ENCODE measurements at regions not wholly inside any gene's neighbourhood (a gene's known extent, or its start where the extent isn't known, plus 50 kb on each side); places are given as distances from the start of the nearest gene placed in this dataset.

- no peak for DNase-seq (ENCODE audit: low read depth, low spot score)
These were observed 76.1 kb downstream of the SLC25A47 start for GRCh38 chr14:100399052-100399849.

DNA sequence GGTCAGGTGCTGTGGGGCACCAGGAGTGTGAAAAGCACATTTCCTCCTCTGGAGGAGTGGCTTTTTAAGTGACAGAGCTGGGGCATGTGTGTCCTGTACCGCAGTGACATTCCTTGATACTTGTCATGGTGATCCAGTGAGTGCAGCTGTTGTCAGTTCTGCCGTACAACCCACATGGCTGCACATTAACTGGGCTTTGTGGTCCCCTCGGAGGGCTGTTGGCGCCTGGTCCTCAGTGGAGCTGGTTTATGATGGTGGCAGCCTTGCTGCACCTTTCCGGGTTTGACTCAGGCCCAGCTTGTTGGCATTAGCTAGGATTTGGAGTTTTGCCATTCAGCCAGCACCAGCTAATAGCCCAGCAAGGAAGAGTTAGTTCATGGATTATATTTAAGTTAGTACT, 77.0 kb downstream of the SLC25A47 start:
- DNase-seq (ENCODE audit: low read depth, low spot score): no peak

- DNase-seq (ENCODE audit: low read depth, low spot score): no peak
These were observed 78.0 kb downstream of the SLC25A47 start for GRCh38 chr14:100401031-100401692.

GRCh38 chr14:100401792-100402191, 78.7 kb downstream of the SLC25A47 start:
- DNase-seq (ENCODE audit: low read depth, low spot score): no peak

GRCh38 chr14:100402631-100403030, 79.5 kb downstream of the SLC25A47 start:
- no peak for DNase-seq (ENCODE audit: low read depth, low spot score)

GRCh38 chr14:100403105-100403504, 80.0 kb downstream of the SLC25A47 start:
- no peak for DNase-seq (ENCODE audit: low read depth, low spot score)

- no peak for DNase-seq (ENCODE audit: low read depth, low spot score)
These were observed 80.7 kb downstream of the SLC25A47 start for GRCh38 chr14:100403802-100404365.

- DNase-seq (ENCODE audit: low read depth, low spot score): no peak
These were observed 81.3 kb downstream of the SLC25A47 start for GRCh38 chr14:100404419-100404818.

- DNase-seq (ENCODE audit: low read depth, low spot score): no peak
These were observed 82.8 kb downstream of the SLC25A47 start for GRCh38 chr14:100405760-100406455.

DNA sequence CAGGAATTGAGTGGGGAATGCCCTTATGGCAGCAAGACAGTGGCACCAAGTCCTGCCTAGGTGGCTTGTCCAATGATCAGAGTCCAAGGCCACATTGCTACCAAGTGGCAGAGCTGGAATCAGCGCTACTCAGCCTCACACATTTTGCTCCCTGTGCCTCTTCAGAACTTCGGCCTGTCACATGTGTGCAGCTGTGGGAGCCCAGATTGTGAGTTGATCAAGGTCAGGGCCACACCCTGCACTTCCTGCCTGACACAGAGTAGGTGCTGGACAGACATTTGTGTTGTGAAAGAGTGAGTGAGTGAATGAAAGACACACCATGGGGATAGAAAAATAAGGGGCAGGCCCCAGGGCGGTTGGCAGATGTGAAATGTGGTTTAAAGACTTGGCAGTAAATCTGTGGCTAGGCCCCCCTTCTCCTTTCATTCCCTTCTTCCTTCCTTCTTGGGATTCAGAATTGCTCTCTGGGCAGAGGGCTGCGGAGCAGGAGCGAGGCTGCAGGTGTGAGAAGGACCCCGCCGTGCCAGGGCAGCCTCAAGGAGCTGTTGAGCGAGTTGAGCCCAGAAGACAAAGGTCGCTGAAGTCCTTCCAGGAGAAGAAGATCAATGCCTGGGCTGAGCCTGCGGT, 83.5 kb downstream of the SLC25A47 start:
- DNase-seq (ENCODE audit: low read depth, low spot score): no peak

- no peak for DNase-seq (ENCODE audit: low read depth, low spot score)
These were observed 84.4 kb downstream of the SLC25A47 start for GRCh38 chr14:100407376-100408102.

DNA sequence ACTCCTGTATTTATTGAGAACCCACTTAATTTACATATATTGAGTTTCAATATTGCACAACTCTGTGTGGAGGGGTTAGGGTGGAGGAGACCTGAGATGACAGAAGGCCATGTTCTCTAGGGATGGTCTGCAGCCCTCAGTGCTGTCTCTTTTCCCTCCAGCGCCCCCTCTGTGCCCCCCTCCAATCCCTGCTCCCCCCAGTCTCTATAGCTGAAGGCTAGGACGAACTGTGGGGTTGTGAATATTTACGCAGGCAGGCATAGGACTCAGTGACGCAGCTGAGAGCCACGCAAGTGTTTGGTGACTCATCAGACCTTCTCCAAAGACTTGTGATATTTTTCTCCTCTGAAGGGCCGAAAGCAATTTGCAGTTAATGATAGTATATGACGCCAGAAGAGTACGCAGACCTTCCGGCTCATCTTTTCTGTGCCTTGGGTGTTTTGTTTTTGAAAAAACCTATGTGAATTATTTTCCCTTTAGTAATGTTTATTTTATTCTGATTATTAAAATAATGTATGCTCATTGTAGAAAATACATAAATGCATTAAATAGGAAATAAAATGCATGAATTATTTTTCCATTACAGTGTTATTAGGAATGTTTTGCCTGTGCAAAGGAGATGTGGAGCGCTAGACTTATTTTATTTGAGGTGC, 85.3 kb downstream of the SLC25A47 start:
- DNase-seq (ENCODE audit: low read depth, low spot score): peak; percentile 67

DNA sequence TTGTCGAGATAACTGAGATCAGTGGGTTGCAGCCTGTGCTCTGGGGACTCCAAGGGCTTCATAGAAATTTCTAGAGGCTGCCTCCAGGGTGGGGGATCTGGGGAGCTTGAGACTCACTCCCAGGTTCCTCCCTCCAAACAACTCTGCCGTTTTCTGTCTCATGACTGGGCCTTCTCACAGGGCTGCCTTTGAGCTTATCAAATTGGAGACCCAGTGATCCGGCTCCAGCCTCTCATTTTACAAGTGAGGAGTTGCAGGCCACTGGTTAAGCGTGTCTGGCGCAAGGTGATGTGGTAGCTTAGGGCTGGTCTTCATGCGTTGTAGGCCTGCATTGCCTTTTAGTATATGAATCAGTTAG, 85.8 kb downstream of the SLC25A47 start:
- no peak for DNase-seq (ENCODE audit: low read depth, low spot score)

GRCh38 chr14:100409651-100410050, 86.5 kb downstream of the SLC25A47 start:
- DNase-seq (ENCODE audit: low read depth, low spot score): no peak

- peak; percentile 88 for DNase-seq (ENCODE audit: low read depth, low spot score)
These were observed 87.0 kb downstream of the SLC25A47 start for GRCh38 chr14:100410056-100410565.

- no peak for DNase-seq (ENCODE audit: low read depth, low spot score)
These were observed 90.6 kb downstream of the SLC25A47 start for GRCh38 chr14:100413699-100414098.

DNA sequence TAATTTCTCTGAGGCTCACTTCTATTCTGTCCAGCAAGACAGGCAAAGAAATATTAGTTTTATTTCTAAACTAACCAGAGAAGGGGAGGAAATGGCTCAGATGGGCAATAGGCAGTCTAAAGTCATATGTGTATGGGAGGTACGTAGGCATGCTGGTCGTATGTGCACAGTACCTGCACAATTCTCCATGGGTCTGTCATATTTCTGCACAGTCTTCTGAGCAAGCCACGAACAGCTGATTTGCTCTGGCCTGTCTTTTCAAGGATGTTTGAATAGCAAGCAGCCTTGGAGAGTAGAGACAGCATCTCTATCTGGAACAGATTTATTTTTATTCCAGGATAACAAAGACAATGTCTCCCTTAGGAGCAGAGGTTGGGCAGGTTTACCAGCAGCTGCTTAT, 92.1 kb downstream of the SLC25A47 start:
- DNase-seq (ENCODE audit: low read depth, low spot score): no peak

DNA sequence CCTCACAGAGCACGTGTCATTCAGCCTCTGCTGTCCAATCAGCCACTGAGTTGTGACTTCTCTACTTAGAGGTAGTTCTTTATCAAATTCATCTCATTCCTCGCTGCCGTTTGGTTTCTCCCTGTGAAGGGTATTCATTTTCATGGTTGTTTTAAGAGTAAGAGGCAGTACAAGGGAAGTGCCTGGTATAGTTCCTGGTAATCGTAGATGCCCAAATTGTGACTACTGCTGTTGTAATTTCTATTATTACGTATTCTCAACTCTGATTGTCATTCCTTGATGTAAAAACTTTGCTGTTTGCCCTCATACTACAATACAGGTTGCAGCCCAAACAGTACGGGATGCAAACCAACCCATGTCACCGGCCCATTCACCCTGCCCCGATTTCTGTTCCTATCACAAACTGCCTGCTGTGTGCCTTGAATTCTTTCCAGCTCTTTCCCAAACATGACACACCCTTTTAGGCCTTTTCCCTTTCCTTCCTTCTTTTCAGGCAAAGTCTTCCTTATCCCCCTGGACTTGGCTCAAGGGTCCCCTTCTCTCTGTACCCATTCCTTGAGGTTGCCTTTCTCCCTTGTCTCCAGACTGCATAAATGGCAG, 93.0 kb downstream of the SLC25A47 start:
- DNase-seq (ENCODE audit: low read depth, low spot score): no peak

GRCh38 chr14:100416921-100417860, 94.1 kb downstream of the SLC25A47 start:
- peak; percentile 84 for DNase-seq (ENCODE audit: low read depth, low spot score)

Data from brain pericyte (primary cell).